ENCODE measurements at regions not wholly inside any gene's neighbourhood (a gene's known extent, or its start where the extent isn't known, plus 50 kb on each side); places are given as distances from the start of the nearest gene placed in this dataset.

GRCh38 chr2:138881126-138881525 is 100.9 kb upstream of the NXPH2 start:
- TF ChIP-seq GATA3 (IDR thresholded peaks at IDR 0.05; ENCODE audit: low read depth, low read length) (no peak), GATA2 (IDR thresholded peaks at IDR 0.05; ENCODE audit: low read depth, low read length) (no peak)
